IMR-90 (cell line): ENCODE measurements at regions not wholly inside any gene's neighbourhood (a gene's known extent, or its start where the extent isn't known, plus 50 kb on each side); places are given as distances from the start of the nearest gene placed in this dataset.

Experiments used
- ATAC-seq: fragments of 200-7000 bp; cut with Tn5 transposase; 2 replicates; pipeline ENCODE4 v1.9.1; 2020; ENCODE audit warnings: low read depth, mild to moderate bottlenecking, moderate library complexity
- BruUV-seq: library from RNA; stranded (reverse); fragments of 400-500 nt; replicated peaks from 2 replicates; lab custom pipeline; 2021; lab: Mats Ljungman, UMichigan
- CTCF ChIA-PET: fragments of 300-600 bp; formaldehyde crosslinking; extraction: SDS; loops from one replicate; lab custom pipeline; 2021; ENCODE audit warnings: antibody characterized with exemption; lab: Yijun Ruan, JAX
- POLR2A ChIA-PET: fragments of 300-600 bp; sonication (Branson Sonifier 250); formaldehyde crosslinking; loops from one replicate; lab custom pipeline; 2022; ENCODE audit warnings: antibody characterized with exemption; ENCODE audit not compliant: unreplicated experiment; lab: Charles Lee
- DNase-seq: peaks from one replicate; pipeline ENCODE4 v3.0.0; 2013
- H2AFZ ChIP-seq: replicated peaks from 2 replicates; pipeline ENCODE3; 2013; ENCODE audit warnings: low read length, mild to moderate bottlenecking; ENCODE audit not compliant: poor library complexity
- H2AK5ac ChIP-seq: 2 replicates; pipeline ENCODE4 v1.6.1; 2013; ENCODE audit warnings: low read depth, low read length, inconsistent platforms
- H2AK9ac ChIP-seq: replicated peaks from 2 replicates; pipeline ENCODE3; 2013; ENCODE audit warnings: mild to moderate bottlenecking, low read depth, low read length, moderate library complexity; ENCODE audit not compliant: poor library complexity
- H2BK120ac ChIP-seq: 2 replicates; pipeline ENCODE4 v1.6.1; 2013; ENCODE audit warnings: low read depth, low read length, inconsistent platforms
- H2BK15ac ChIP-seq: 3 replicates; pipeline ENCODE4 v1.6.1; 2013; ENCODE audit warnings: low read depth, low read length, inconsistent platforms
- H2BK20ac ChIP-seq: 2 replicates; pipeline ENCODE4 v1.6.1; 2013; ENCODE audit warnings: low read depth, mild to moderate bottlenecking, inconsistent platforms, low read length, moderate library complexity
- H2BK5ac ChIP-seq: 2 replicates; pipeline ENCODE4 v1.6.1; 2013; ENCODE audit warnings: mild to moderate bottlenecking, low read depth, low read length, inconsistent platforms; ENCODE audit not compliant: poor library complexity, severe bottlenecking
- H3K14ac ChIP-seq: replicated peaks from 2 replicates; pipeline ENCODE4 v1.6.1; 2013; ENCODE audit warnings: low read depth, low read length, inconsistent platforms
- H3K18ac ChIP-seq: 2 replicates; pipeline ENCODE4 v1.6.1; 2013; ENCODE audit warnings: low read depth, low read length, control low read depth
- H3K23ac ChIP-seq: 2 replicates; pipeline ENCODE4 v1.6.1; 2013; ENCODE audit warnings: low read depth, low read length, inconsistent platforms
- H3K27ac ChIP-seq: 2 replicates; pipeline ENCODE4 v1.5.1; 2013; ENCODE audit warnings: mild to moderate bottlenecking, control low read depth, low read length; ENCODE audit not compliant: insufficient read depth
- H3K27me3 ChIP-seq: 2 replicates; pipeline ENCODE4 v1.6.1; 2013; ENCODE audit warnings: low read length; ENCODE audit not compliant: control insufficient read depth, insufficient read depth
- H3K36me3 ChIP-seq: 2 replicates; pipeline ENCODE4 v1.6.1; 2013; ENCODE audit warnings: low read length, mixed read lengths; ENCODE audit not compliant: control insufficient read depth, insufficient read depth
- H3K4ac ChIP-seq: 2 replicates; pipeline ENCODE4 v1.6.1; 2013; ENCODE audit warnings: low read depth, low read length, inconsistent platforms
- H3K4me1 ChIP-seq: 2 replicates; pipeline ENCODE4 v1.6.1; 2013; ENCODE audit warnings: low read length, mixed read lengths; ENCODE audit not compliant: control insufficient read depth, insufficient read depth
- H3K4me2 ChIP-seq: 2 replicates; pipeline ENCODE4 v1.6.1; 2013; ENCODE audit warnings: low read depth, mild to moderate bottlenecking, control low read depth, low read length, moderate library complexity
- H3K4me3 ChIP-seq: 2 replicates; pipeline ENCODE4 v1.5.1; 2013; ENCODE audit warnings: low read depth, mild to moderate bottlenecking, control low read depth, low read length, moderate library complexity; ENCODE audit not compliant: insufficient read depth
- H3K56ac ChIP-seq: 2 replicates; pipeline ENCODE4 v1.6.1; 2013; ENCODE audit warnings: low read length, inconsistent platforms; ENCODE audit not compliant: insufficient read depth; ENCODE audit errors: extremely low read depth
- H3K79me1 ChIP-seq, 2 experiments: 2 replicates each; pipeline ENCODE4 v1.6.1; 2013; ENCODE audit warnings: low read length in 2 of 2, inconsistent platforms in 1 of 2, low read depth in 1 of 2
- H3K9ac ChIP-seq: 2 replicates; pipeline ENCODE4 v1.6.1; 2013; ENCODE audit warnings: low read depth, low read length, control low read depth
- H3K9me1 ChIP-seq: 2 replicates; pipeline ENCODE4 v1.6.1; 2013; ENCODE audit warnings: low read length, inconsistent platforms; ENCODE audit not compliant: insufficient read depth
- H3K9me3 ChIP-seq: 2 replicates; pipeline ENCODE4 v1.6.1; 2013; ENCODE audit warnings: low read length; ENCODE audit not compliant: control insufficient read depth, insufficient read depth
- H4K20me1 ChIP-seq: 2 replicates; pipeline ENCODE4 v1.6.1; 2013; ENCODE audit warnings: low read length, inconsistent platforms; ENCODE audit not compliant: insufficient read depth
- H4K5ac ChIP-seq: 2 replicates; pipeline ENCODE4 v1.6.1; 2013; ENCODE audit warnings: mild to moderate bottlenecking, low read depth, low read length, control low read depth
- H4K8ac ChIP-seq, 2 experiments: 2 replicates each; pipeline ENCODE4 v1.6.1; 2013; ENCODE audit warnings: low read depth in 2 of 2, low read length in 2 of 2, control low read depth in 1 of 2, inconsistent platforms in 1 of 2
- H4K91ac ChIP-seq: 2 replicates; pipeline ENCODE4 v1.6.1; 2013; ENCODE audit warnings: low read depth, low read length, inconsistent platforms; ENCODE audit not compliant: insufficient read depth
- CEBPB ChIP-seq: IDR thresholded peaks from 2 replicates; pipeline ENCODE4 v1.6.1; 2012; ENCODE audit warnings: low read depth, low read length, improper control_type of control experiment
- CHD1 ChIP-seq: IDR thresholded peaks from 2 replicates; pipeline ENCODE4 v1.6.1; 2012; ENCODE audit warnings: low read depth, low read length, improper control_type of control experiment
- FOS ChIP-seq: fragments of 150-350 bp; IDR thresholded peaks from 2 replicates; pipeline ENCODE4 v1.6.1; 2016; ENCODE audit warnings: low read depth, low read length
- MAFK ChIP-seq: IDR thresholded peaks from 2 replicates; pipeline ENCODE4 v1.6.1; 2012; ENCODE audit warnings: low read depth, low read length, improper control_type of control experiment
- NFE2L2 ChIP-seq: fragments of 150-350 bp; IDR thresholded peaks from 2 replicates; pipeline ENCODE4 v1.6.1; 2016; ENCODE audit warnings: low read depth, mild to moderate bottlenecking, low read length
- POLR2A ChIP-seq: IDR thresholded peaks from 2 replicates; pipeline ENCODE4 v1.6.1; 2012; ENCODE audit warnings: mild to moderate bottlenecking, low read depth, low read length
- RAD21 ChIP-seq: IDR thresholded peaks from 2 replicates; pipeline ENCODE4 v1.6.1; 2012; ENCODE audit warnings: low read length, improper control_type of control experiment
- RCOR1 ChIP-seq: IDR thresholded peaks from 2 replicates; pipeline ENCODE4 v1.6.1; 2012; ENCODE audit warnings: mild to moderate bottlenecking, low read length, improper control_type of control experiment; ENCODE audit not compliant: insufficient replicate concordance
- WGBS, 2 experiments: methylation state at CpG; one replicate each; pipeline versions ENCODE4 v1.1.5 to v1.1.7; 2013; ENCODE audit warnings: missing lambda C conversion rate in 2 of 2; ENCODE audit not compliant: insufficient read length in 1 of 2; ENCODE audit errors: extremely low coverage in 2 of 2; 5-methylcytosine and 5-hydroxymethylcytosine counted together
- dilution Hi-C: fragments of 300-500 bp; cut with HindIII; formaldehyde crosslinking; loops from one replicate; pipeline ENCODE4 v1.14.3; 2018; ENCODE audit warnings: low sequenced_read_pairs; ENCODE audit not compliant: unreplicated experiment
- in situ Hi-C: fragments of 300-500 bp; cut with MboI; formaldehyde crosslinking; loops from 3 replicates; pipeline ENCODE4 v1.14.3; 2019; ENCODE audit warnings: low sequenced_read_pairs, inconsistent platforms, mixed read lengths
- intact Hi-C: fragments of 100-400 bp; cut with micrococcal nuclease; formaldehyde crosslinking; loops from 2 replicates; pipeline ENCODE4 v1.10.0; 2022

DNA sequence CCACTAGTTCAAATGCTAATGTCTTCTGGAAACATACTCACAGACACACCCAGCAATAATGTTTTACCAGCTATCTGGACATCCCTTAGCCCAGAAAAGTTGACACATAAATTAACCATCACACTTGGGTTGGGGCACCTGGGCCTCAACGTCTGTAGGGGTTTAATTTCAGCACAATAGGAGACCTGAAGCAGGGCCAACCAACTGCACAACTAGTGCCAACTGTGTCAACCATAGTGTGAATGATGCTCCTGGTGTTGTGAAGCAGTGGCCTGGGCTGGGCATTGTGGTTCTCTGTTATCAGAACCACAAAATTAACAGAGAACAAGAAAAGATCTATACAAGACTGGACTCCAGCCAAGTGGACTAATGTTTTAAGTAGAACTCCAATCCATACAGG, 106.7 kb upstream of the PPM1H start:
- dilution Hi-C loops (no loop called here), in situ Hi-C loops (no loop called here), intact Hi-C loops (no loop called here)
- TF ChIP-seq RCOR1 (no peak), RAD21 (no peak), POLR2A (no peak), NFE2L2 (no peak), CHD1 (no peak), FOS (no peak), CEBPB (no peak), MAFK (no peak)
- ATAC-seq (no peak), DNase-seq (no peak)
- Histone ChIP-seq H2AK5ac (no peak overlapping the region), H2BK120ac (no peak overlapping the region), H3K4me2 (no peak overlapping the region), H3K4me3 (no peak overlapping the region), H4K20me1 (no peaks in the 10 kb centered on the region), H4K5ac (no peak overlapping the region), H2BK15ac (no peak overlapping the region), H2AFZ (no peak overlapping the region), H3K36me3 (no peaks in the 10 kb centered on the region), H3K79me1 (no peaks in the 10 kb centered on the region), H3K9me1 (no peaks in the 10 kb centered on the region), H3K4ac (no peak overlapping the region), H3K27me3 (no peaks in the 10 kb centered on the region), H4K91ac (no peak overlapping the region), H2AK9ac (no peak overlapping the region), H3K56ac (no peak overlapping the region), H2BK20ac (no peak overlapping the region), H4K8ac (no peak overlapping the region), H3K4me1 (no peaks in the 10 kb centered on the region), H2BK5ac (no peak overlapping the region), H3K18ac (no peak overlapping the region), H3K9me3 (no peaks in the 10 kb centered on the region), H3K9ac (no peak overlapping the region), H3K14ac (no peak overlapping the region), H3K27ac (no peak overlapping the region), H3K23ac (no peak overlapping the region)
- BruUV-seq: no TSS peak
- WGBS, 2 experiments: no CpG with 5 or more reads among the region's 1 CpG
- CTCF ChIA-PET: no interaction called here
- POLR2A ChIA-PET: no interaction called here
